GM13977 (cell line): ENCODE measurements at regions not wholly inside any gene's neighbourhood (a gene's known extent, or its start where the extent isn't known, plus 50 kb on each side); places are given as distances from the start of the nearest gene placed in this dataset.
"Not testable (repeated sequence)": the region's sequence is repeated elsewhere in the genome, so short reads cannot be mapped to it uniquely, and the experiment has no call there.

Source experiments
- DNase-seq: peaks from one replicate; pipeline ENCODE4 v3.0.0; 2012; ENCODE audit warnings: low spot score
- in situ Hi-C: fragments of 300-500 bp; cut with MboI; formaldehyde crosslinking; loops from one replicate; pipeline ENCODE4 v1.12.0; 2022; ENCODE audit warnings: low sequenced_read_pairs, low pct_unique_long_range_greater_than_20kb, mixed read lengths, inconsistent platforms; ENCODE audit not compliant: unreplicated experiment
- TF ChIP-seq, protein P1 (sequence below): IDR thresholded peaks from 2 replicates; pipeline ENCODE4 v1.5.1; 2012; ENCODE audit warnings: mild to moderate bottlenecking, control low read depth; ENCODE audit not compliant: insufficient read depth; ENCODE audit errors: extremely low read depth, missing control alignments

GRCh38 chr11:29448246-29448877 lies 568.5 kb downstream of the KCNA4 start:
- TF ChIP-seq, protein P1, sequence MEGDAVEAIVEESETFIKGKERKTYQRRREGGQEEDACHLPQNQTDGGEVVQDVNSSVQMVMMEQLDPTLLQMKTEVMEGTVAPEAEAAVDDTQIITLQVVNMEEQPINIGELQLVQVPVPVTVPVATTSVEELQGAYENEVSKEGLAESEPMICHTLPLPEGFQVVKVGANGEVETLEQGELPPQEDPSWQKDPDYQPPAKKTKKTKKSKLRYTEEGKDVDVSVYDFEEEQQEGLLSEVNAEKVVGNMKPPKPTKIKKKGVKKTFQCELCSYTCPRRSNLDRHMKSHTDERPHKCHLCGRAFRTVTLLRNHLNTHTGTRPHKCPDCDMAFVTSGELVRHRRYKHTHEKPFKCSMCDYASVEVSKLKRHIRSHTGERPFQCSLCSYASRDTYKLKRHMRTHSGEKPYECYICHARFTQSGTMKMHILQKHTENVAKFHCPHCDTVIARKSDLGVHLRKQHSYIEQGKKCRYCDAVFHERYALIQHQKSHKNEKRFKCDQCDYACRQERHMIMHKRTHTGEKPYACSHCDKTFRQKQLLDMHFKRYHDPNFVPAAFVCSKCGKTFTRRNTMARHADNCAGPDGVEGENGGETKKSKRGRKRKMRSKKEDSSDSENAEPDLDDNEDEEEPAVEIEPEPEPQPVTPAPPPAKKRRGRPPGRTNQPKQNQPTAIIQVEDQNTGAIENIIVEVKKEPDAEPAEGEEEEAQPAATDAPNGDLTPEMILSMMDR = no peak
- in situ Hi-C loops = no loop called here
- DNase-seq = no peak

- DNase-seq = no peak
- in situ Hi-C loops = no loop called here
- TF ChIP-seq, protein P1 = no peak
Measured at GRCh38 chr11:29447821-29448220, 569.0 kb downstream of the KCNA4 start.

GRCh38 chr11:29446132-29446531 lies 570.7 kb downstream of the KCNA4 start:
- TF ChIP-seq, protein P1 = no peak
- DNase-seq = no peak
- in situ Hi-C loops = no loop called here

DNA sequence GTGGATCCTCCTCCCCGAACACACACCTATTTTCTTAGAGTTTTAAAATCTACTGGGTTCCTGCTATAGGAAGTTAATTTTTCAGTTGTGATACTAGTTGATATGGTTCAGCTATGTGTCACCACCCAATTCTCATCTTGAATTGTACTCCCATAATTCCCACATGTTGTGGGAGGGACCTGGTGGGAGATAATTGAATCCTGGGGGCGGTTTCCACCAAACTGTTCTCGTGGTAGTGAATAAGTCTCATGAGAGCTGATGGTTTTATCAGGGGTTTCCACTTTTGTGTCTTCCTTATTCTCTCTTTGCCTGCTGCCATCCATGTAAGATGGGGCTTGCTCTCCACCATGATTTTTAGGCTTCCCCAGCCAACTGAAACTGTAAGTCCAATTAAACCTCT lies 571.6 kb downstream of the KCNA4 start:
- in situ Hi-C loops, DNase-seq: not testable (repeated sequence)

- TF ChIP-seq, protein P1 = no peak
- DNase-seq = no peak
- in situ Hi-C loops = no loop called here
Measured at GRCh38 chr11:29438815-29439214, 578.0 kb downstream of the KCNA4 start.

DNA sequence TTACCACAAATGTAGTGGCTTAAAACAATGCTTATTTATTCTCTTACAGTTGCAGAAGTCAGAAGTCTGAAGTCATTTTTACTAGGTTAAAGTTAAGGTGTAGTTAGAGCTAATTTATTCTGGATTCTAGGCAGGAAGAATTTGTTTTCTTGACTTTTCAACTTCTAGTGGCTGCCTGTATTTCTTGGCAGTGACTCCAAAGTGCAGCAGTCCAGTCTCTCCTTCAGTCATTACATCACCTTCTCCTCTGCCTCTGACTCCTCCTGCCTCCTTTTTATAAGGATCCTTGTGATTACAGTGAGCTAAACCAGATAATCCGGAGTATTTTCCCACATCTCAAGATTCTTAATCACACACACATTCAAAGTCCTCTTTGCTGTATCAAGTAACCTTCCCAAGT lies 581.4 kb downstream of the KCNA4 start:
- in situ Hi-C loops = no loop called here
- TF ChIP-seq, protein P1 = no peak
- DNase-seq = no peak

DNA sequence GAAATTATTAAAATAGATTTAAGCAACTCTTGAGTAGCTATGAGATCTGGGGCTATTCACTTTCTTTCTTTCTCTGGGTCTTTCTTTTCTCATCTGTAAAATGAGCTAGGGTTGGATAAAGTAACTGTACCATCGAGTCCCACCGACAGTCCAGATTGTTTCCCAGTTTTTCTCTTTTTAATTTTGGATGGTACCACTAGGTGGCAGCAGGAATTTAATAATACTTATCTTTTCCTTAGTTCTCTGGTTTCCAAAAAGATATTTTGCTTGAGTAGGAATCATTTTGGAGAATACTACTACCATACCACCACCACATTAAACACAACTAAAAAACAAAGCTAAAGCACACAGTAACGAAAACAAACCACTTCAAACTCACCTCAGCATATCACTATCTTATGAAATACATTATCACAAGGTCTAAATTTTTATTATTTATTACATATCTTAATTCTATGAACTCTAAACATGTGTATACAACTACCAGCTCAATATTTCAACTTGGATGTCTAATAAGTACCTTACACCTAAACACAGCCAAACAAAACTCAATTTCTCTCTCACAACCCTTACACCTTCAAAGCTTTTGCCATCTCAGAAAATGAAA lies 584.0 kb downstream of the KCNA4 start:
- DNase-seq = peak; percentile 6
- TF ChIP-seq, protein P1 = peak; percentile 48
- in situ Hi-C loops = no loop called here
